ENCODE measurements at regions not wholly inside any gene's neighbourhood (a gene's known extent, or its start where the extent isn't known, plus 50 kb on each side); places are given as distances from the start of the nearest gene placed in this dataset.
A peak's percentile ranks its signal among the peaks of the same experiment; 100 is the strongest.

DNA sequence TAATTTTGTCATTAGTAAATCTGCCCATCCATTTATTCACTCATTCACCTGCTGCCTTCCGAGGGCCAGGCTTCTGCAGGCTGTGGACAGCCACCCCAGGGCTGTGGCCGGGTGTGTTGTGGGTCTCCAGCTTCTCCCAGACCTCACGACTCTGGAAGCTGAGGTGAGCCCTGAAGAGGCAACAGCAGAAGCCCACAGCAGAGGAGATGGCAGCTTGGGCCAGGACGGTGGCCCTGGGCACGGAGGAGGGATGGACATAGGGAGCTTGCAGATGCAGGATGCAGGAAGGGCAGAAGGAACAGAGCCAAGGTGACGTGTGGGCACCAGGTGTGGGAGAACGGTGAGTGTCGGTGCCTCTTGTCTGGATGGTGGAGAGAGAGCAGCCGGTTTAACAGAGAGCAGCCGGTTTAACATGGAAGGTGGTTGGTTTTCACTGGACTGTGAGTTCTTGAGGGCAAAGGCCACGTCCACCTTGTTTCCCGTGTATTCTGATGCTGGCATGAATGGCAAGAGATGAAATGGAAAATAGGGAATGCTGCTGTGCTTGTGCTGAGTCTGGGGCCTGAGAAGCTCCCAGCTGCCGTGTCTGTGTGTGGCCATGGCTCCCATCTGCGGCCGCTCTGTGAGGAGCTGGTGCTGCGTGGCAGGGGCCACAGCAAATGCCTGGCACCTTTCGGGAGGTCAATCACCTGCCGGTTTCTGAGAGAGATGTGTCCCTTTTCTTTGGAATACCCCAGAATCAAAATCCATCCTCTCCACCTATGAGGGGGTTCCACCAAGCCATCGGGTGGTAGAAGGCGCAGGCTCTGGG lies 669.9 kb downstream of the BRD1 start:
- DNase-seq, result peak; percentile 6

GRCh38 chr22:49156662-49157285 lies 670.9 kb downstream of the BRD1 start:
- peak; percentile 91 for DNase-seq

DNA sequence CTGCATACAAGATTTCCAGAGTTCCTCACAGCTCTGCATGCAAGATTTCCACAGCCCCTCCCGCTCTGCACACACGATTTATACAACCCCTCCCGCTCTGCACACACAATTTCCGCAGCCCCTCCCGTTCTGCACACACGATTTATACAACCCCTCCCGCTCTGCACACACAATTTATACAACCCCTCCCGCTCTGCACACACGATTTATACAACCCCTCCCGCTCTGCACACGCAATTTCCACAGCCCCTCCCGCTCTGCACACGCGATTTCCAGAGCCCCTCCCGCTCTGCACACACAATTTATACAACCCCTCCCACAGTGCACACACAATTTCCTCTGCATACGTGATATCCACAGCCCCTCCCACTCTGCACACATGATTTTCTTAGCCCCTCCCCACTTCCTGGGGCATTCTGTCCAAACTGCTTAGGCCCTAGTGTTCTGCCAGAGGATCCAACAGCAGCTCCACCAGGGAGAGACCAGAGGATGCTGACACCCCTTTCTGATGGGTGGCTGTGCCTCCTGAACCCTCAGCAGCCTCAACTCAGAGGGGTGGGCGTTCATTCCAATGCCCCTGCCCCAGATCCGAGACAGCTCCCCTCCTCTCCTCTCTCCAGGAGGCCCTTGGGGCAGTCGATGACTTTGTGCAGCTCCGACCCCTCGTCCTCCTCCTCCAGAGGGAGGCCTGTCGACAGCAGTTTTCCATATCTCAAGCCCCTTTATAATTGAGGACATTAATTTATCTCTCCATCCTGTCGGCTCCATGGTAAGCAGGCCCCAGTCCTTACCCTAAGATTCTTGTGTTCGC lies 671.7 kb downstream of the BRD1 start:
- peak; percentile 24 for DNase-seq

GRCh38 chr22:49155039-49155769 lies 672.5 kb downstream of the BRD1 start:
- DNase-seq, result no peak

- no peak for DNase-seq
Measured at GRCh38 chr22:49154433-49154832, 673.2 kb downstream of the BRD1 start.

- no peak for DNase-seq
Measured at GRCh38 chr22:49153921-49154320, 673.8 kb downstream of the BRD1 start.

GRCh38 chr22:49152939-49153770 lies 674.5 kb downstream of the BRD1 start:
- no peak for DNase-seq

GRCh38 chr22:49152127-49152938 lies 675.3 kb downstream of the BRD1 start:
- peak; percentile 58 for DNase-seq

GRCh38 chr22:49151256-49152126 lies 676.2 kb downstream of the BRD1 start:
- no peak for DNase-seq

GRCh38 chr22:49150801-49151221 lies 676.9 kb downstream of the BRD1 start:
- DNase-seq, result no peak

DNA sequence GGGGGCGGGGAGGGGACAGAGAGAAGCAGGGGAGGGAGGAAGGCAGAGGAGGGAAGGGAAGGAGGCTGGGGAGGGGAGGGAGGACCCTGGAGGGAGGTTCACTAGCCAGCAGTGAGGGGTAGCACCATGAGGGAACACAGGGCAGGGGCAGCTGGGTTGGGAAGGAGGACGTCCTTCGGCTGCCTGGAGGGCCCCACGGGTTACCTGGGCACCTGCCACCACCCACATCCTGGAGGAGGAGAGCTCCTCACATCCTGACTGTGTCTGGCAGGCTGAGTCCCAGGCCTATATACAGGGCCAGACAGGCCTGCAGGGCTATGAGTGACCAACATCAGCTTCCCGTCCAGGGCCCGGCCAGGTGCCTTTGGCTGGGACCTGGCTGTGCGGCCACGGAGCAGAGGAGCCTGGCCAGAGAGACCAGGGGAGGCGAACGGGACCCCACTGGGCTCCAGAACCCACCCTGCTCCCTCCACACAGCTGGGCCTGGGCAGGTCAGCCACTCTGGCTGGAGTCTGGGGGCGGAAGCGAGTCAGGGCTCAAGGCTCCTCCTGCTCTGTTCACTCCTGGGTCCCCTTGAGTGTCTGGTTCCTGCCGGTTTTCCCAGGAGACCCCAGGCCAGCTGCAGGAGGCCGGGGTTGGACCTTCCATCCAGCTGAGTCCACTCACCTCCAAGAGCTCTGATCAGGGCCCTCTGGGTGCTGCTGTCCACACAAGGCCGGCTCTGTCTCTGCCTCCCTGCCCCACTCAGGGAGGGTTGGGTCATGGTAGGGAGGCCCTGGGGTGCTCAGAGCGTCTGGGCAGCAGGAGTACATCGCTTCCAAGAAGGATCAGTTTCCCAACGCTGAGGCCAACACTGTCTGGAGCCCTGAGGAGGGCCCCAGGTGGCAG lies 677.7 kb downstream of the BRD1 start:
- no peak for DNase-seq

DNA sequence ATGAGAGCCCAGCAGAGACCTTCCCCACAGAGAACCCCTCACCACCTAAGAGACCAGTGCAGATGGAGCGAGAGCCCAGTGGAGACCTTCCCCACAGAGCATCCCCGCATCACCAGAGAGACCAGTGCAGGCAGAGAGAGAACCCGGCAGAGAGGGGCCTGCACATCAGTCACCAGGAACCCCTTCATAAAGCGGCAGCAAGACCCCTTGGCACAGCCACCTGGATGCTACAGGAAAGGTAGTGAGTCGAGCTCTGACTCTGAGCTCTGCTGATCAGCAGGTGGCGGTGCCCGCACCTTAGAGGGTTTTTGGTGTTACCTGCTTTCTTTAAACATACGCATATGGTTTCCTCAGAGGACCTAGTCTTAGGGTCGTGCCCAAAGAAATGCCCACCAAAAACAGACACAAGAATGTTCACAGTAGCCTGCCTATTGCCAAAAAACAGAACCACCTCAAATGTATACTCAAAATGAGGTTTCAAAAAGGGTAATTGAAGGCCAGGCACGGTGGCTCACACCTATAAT lies 678.7 kb downstream of the BRD1 start:
- DNase-seq, result no peak

GRCh38 chr22:49147617-49148175 lies 680.0 kb downstream of the BRD1 start:
- no peak for DNase-seq

DNA sequence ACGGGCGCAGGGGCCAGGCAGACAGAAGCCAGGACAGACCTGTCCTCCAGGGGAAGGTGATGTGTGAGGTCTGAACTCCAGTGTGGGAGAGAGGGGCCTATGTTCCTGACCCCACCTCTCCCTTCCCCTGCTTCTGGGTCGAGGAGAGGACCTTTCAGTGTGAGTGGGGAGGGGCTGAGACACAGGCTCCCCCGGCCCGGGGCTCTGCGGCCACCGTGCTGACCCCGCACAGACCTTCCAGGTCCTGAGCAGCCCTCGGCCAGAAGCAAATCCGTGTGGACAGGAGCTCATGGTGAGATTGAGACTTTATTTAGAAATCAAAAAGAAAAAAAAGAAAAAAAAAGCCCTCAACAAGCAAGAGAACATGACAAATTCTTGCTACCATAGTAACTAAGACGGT lies 680.5 kb downstream of the BRD1 start:
- DNase-seq, result no peak

GRCh38 chr22:49146511-49146910 lies 681.2 kb downstream of the BRD1 start:
- DNase-seq, result no peak

DNA sequence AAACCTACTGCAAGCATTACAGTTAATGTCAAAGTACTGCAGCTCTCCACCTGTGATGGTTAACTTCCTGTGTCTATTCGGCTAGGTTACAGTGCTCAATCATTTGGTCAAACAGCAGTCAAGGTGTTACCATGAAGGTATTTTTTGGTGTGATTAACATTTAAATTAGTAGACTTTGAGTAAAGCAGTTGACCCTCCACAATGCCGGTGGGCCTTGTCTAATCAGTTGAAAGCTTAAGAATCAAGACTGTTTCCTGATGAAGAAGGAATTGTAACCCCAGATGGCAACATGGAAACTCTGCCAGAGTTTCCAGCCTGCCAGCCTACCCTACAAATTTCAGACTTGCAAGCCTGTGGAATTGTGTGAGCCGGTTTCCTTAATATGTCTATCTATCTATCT lies 683.9 kb downstream of the BRD1 start:
- DNase-seq, result no peak

GRCh38 chr22:49142891-49143290 lies 684.8 kb downstream of the BRD1 start:
- no peak for DNase-seq

DNA sequence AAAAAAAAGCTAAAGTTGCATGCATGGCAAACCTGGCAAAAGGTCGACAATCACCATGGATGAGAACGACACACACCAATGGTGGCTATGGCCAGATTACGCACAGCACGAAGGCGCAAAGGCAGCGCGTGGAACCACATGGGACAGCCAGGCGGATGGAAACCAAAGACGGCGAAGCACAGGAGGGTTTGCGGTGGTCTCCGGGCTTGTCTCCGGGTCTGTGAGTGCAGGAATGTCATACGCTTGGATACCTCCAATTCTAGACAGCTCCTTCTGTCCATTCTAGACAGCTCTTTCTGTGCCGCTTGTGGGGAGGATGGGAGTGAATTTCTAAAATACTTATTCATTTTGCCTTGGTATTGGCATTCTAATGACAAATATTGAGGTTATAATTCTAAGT lies 685.4 kb downstream of the BRD1 start:
- DNase-seq, result no peak

Measured in NCI-H345 (cell line).